Aorta (tissue), 5 donors: ENCODE measurements at regions not wholly inside any gene's neighbourhood (a gene's known extent, or its start where the extent isn't known, plus 50 kb on each side); places are given as distances from the start of the nearest gene placed in this dataset.

Experiments
- ATAC-seq: fragments of 200-7000 bp; cut with Tn5 transposase; one replicate; pipeline ENCODE4 v1.9.1; 2022; ENCODE audit warnings: moderate library complexity; ENCODE audit not compliant: low FRiP score
- DNase-seq, 2 donors: peaks; one replicate each; pipeline ENCODE4 v3.0.0-alpha.2; 2020
- H3K27ac ChIP-seq, 2 donors: one replicate each; pipeline ENCODE4 v1.5.1; 2013; ENCODE audit warnings: low read length in 2 of 2, mild to moderate bottlenecking in 2 of 2, moderate library complexity in 2 of 2, control low read depth in 1 of 2, inconsistent platforms in 1 of 2, low read depth in 1 of 2
- H3K27me3 ChIP-seq, 2 donors: one replicate each; pipeline ENCODE4 v1.6.1; 2013; ENCODE audit warnings: control low read depth in 1 of 2, low read length in 1 of 2, mild to moderate bottlenecking in 1 of 2, moderate library complexity in 1 of 2; ENCODE audit not compliant: insufficient read depth in 2 of 2, control insufficient read depth in 1 of 2
- H3K36me3 ChIP-seq, 2 donors: one replicate each; pipeline ENCODE4 v1.6.1; 2013; ENCODE audit warnings: control low read depth in 1 of 2, low read length in 1 of 2, mild to moderate bottlenecking in 1 of 2; ENCODE audit not compliant: insufficient read depth in 2 of 2, control insufficient read depth in 1 of 2
- H3K4me1 ChIP-seq, 2 donors: one replicate each; pipeline ENCODE4 v1.6.1; 2013; ENCODE audit warnings: low read length in 2 of 2, control low read depth in 1 of 2, mild to moderate bottlenecking in 1 of 2, moderate library complexity in 1 of 2; ENCODE audit not compliant: insufficient read depth in 2 of 2, control insufficient read depth in 1 of 2
- H3K4me3 ChIP-seq, 2 donors: one replicate each; pipeline ENCODE4 v1.5.1; 2013; ENCODE audit warnings: low read length in 2 of 2, control low read depth in 1 of 2, mild to moderate bottlenecking in 1 of 2
- H3K9me3 ChIP-seq: one replicate; pipeline ENCODE4 v1.6.1; 2013; ENCODE audit warnings: mild to moderate bottlenecking, low read length; ENCODE audit not compliant: control insufficient read depth
- WGBS, 2 donors: extraction: QIAGEN DNeasy Blood & Tissue Kit; methylation state at CpG; one replicate each; pipeline ENCODE4 v1.1.7; 2013; 5-methylcytosine and 5-hydroxymethylcytosine counted together
- intact Hi-C, 2 donors: fragments of 100-400 bp; cut with DNase I; formaldehyde crosslinking; loops; one replicate each; pipeline versions ENCODE4 v1.14.2 to v1.15.0; 2022
- donor health status: healthy with polysubstance abuse.
- donor health status: Bipolar disorder and iron deficiency.
- donor health status: DM: no; HTN: no; CAD: no.
- donor health status: DM: no; HTN: no; CAD: no.
- donor health status: DM: yes; HTN: yes; CAD: no.

DNA sequence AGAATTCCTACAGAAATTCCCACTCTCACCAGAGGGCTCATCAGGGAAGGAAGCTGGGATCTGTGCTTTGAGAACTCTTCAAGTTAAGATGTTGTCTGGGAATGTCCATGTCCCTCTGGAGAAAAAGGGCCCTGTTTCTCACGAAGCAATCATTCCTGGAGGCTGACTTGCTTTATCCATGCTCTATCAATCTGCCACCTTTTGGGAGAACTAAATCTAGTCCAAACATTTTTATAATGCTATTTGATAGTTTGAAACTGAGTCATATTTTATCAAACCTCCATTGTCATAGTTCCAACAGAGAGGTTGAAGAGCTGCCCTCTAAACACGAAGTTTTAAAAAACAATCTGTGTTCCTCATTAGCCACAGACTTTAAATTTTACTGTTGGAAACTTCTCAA is 219.2 kb downstream of the MTX2 start:
- H3K27ac ChIP-seq: no peak overlapping the region
- intact Hi-C loops: no loop called here

DNA sequence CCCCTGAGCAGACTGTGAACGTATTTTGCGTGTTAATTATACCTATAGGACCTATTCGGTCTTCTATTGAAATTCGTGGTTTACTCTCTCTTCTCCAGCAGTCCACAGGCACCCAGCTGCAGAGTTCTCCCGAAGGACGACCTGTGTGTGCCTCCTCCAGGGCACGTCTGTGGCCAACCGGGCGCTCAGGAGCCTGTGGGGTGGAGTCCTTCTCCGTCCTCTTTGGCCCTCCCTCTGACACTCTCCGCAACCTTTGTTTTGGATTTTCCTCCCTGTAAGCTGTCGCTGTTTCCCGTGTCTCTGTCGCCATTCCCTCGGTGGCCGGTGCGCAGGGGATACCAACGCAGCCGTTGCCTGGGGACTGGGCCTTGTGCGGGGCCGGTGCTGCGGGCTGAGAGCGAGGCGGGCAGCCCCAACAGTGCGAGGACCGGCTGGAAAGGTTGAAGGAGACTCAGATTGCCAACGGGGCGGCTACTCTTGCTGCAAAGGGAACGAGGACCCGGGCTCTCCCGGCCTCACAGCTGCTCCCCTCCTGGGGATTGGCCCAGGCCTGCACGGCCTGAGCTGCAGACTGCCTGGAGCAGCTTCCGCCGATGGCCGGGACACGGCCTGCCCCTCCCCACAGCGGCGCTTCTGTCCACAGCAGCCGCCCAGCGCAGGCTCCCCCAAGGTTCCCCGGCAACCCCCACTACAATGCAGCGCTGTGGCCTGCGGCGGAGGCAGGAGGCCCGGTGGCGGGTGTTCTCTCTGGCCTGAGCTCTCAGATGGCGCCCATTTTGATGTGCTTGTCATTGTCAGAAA is 221.0 kb downstream of the MTX2 start:
- ATAC-seq (peak; percentile 63), DNase-seq (peak; percentile 42 to 75)
- Histone ChIP-seq H3K36me3 (no peaks in the 10 kb centered on the region), H3K27ac (no peak overlapping the region), H3K4me1 (no peaks in the 10 kb centered on the region), H3K9me3 (peaks cover 2% of the 10 kb centered on the region), H3K27me3 (peaks cover 2 to 3% of the 10 kb centered on the region in 2 donors), H3K4me3 (no peak overlapping the region)
- intact Hi-C loops: no loop called here
- WGBS, 2 donors: 69 to 72% methylated on average over 47 of the region's 47 CpGs

More for the DNA sequence above, 219.2 kb downstream of the MTX2 start:
- Histone ChIP-seq H3K9me3 (peaks cover 2% of the 10 kb centered on the region), H3K4me1 (no peaks in the 10 kb centered on the region), H3K36me3 (no peaks in the 10 kb centered on the region), H3K27me3 (peaks cover 2 to 3% of the 10 kb centered on the region in 2 donors), H3K4me3 (no peak overlapping the region)
- ATAC-seq (no peak), DNase-seq (no peak)
- 27 to 38% methylated on average over 2 of the region's 2 CpGs for WGBS, 2 donors

DNA sequence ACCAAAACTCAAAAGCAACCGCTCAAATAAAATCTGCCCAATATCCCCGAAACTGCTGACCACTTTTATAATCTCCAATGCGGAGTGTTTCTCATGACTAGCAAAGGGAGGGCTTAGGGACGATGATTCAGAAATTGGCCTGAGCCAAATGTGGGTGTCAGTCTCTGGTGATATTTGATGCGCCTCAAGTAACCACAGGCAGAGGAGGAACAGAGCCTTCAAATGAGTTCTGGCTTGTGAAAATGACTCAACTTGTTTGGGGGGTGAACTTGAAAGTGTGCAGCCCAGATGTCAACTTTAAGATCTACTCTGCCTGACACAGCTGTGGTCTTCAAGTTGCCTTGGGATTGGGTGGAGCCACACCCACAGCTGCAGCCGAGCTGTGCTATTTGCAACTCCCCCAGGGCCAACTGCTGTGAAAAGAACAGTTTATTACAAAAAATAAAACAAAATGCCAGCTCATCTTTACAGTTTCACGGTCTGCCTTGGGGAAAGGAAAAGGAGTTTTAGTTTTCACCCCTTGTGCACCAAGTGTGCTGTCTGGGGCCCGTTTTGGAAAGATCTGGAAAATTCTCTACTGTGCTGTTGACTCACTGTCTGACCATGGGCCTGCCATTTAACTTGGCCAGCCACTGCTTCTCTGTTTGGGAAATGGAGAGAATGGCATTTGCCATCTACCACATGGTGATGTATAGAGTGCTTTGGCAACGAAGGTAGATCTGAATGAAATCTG is 222.1 kb downstream of the MTX2 start:
- no peak overlapping the region for H3K4me3 ChIP-seq
- no peaks in the 10 kb centered on the region for H3K4me1 ChIP-seq
- intact Hi-C loops: no loop called here
- peaks cover 2% of the 10 kb centered on the region for H3K9me3 ChIP-seq
- 80 to 85% methylated on average over 9 of the region's 9 CpGs for WGBS, 2 donors
- H3K27me3 ChIP-seq: peaks cover 0 to 2% of the 10 kb centered on the region in 2 donors
- H3K27ac ChIP-seq: no peak overlapping the region
- ATAC-seq: peak; percentile 65
- peak in 1 of 2 donors; percentile 55 for DNase-seq
- H3K36me3 ChIP-seq: no peaks in the 10 kb centered on the region

DNA sequence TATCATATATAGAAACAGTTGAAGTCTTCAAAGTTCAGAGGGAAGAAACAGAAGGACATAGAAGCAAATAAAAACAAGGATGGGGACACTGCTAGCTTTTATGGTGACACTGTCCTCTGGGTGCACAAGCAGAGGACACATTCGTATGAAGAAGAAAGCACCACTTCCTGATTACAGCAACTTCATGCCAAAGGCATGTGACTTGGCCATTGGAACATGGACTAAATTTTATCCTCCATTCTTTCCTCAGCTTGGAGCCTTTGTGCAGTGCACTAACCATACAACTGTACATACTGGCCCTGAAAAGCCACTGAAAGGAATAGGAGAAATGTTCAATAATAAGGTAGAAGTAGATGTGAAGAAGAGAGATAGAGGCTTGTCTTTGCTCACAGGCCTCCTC is 223.3 kb downstream of the MTX2 start:
- ATAC-seq: no peak
- Histone ChIP-seq H3K36me3 (no peaks in the 10 kb centered on the region), H3K4me1 (no peaks in the 10 kb centered on the region), H3K27me3 (peaks cover 0 to 2% of the 10 kb centered on the region in 2 donors), H3K4me3 (no peak overlapping the region), H3K27ac (no peak overlapping the region), H3K9me3 (peaks cover 2% of the 10 kb centered on the region)
- intact Hi-C loops: no loop called here
- DNase-seq: no peak
- 84 to 95% methylated on average over 1 of the region's 1 CpG for WGBS, 2 donors

DNA sequence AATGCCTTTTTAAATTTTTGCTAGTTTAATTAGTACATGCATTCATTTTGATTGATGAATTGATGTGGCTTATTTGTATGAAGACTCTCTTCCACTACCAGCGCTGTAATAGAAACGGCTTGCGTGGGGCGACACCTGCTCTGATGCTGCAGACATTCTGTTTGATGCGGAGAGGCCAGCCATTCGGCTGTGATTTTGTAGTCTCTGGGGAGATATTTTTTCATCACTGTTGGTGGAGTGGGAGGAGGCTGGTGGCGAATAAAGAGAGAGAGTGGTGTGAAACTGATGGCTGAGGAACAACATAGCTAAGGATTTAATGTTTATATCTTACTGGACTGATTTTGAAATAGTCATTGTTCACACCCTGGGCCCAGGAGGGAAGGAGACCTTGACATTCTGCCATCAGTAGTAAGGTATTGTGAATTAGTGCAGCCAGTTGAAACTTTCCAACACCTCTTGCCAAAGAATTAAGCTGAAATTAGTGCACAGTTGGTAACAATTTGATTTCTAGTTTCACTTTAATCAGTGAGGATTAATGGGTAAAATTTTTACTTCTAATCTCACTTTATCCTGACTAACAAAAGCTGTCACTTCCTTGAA is 224.1 kb downstream of the MTX2 start:
- 90 to 91% methylated on average over 7 of the region's 7 CpGs for WGBS, 2 donors
- no peak overlapping the region for H3K4me3 ChIP-seq
- no peaks in the 10 kb centered on the region for H3K36me3 ChIP-seq
- H3K4me1 ChIP-seq: no peaks in the 10 kb centered on the region
- H3K27me3 ChIP-seq: no peaks in the 10 kb centered on the region
- H3K9me3 ChIP-seq: no peaks in the 10 kb centered on the region
- no peak for ATAC-seq
- H3K27ac ChIP-seq: no peak overlapping the region
- intact Hi-C loops: no loop called here
- no peak for DNase-seq

DNA sequence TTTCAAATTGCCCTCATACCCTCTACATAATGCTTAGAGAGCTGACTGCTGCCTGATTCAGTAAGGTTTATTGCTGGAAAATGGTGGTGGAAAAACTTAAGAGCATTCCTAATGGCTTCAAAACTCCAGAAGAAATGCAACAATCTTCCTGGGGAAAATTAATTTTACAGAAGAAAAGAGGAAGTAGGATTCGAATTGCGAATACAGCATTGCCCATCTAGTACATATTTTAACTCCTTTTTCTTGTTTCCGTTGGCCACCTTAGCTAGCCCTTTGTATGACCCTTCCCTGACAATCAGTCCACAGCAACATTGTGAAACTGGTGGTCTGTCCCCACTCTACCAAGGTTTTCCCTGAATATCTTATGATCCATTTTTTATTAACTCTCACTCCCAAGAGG is 224.7 kb downstream of the MTX2 start:
- intact Hi-C loops: no loop called here
- no peak for DNase-seq
- no peaks in the 10 kb centered on the region for H3K4me1 ChIP-seq
- WGBS, 2 donors: 88 to 94% methylated on average over 3 of the region's 3 CpGs
- ATAC-seq: no peak
- H3K36me3 ChIP-seq: no peaks in the 10 kb centered on the region
- H3K4me3 ChIP-seq: no peak overlapping the region
- H3K27ac ChIP-seq: no peak overlapping the region
- H3K9me3 ChIP-seq: no peaks in the 10 kb centered on the region
- H3K27me3 ChIP-seq: no peaks in the 10 kb centered on the region

DNA sequence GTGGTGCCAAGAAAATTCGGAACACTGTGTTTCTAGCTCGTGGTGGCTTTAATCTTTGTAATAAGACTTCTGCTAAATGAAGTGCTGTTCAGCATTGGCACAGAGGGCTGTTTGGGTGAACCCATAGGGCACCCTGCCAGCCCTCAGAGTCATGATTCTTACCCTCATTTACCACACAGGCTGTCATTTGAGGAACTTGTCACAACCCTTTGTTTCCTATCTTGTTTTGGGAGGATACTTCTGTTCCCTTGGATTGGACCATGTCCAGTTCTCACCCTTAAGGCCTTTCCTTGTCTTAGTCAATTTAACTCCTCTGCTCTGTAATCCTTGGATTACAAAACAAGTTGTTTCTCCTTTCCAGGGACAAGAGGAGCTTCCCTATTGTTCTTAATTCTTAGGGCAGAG is 225.7 kb downstream of the MTX2 start:
- ATAC-seq (peak; percentile 40), DNase-seq (peak in 1 of 2 donors; percentile 84)
- Histone ChIP-seq H3K27me3 (no peaks in the 10 kb centered on the region), H3K4me1 (no peaks in the 10 kb centered on the region), H3K27ac (no peak overlapping the region), H3K4me3 (no peak overlapping the region), H3K36me3 (no peaks in the 10 kb centered on the region), H3K9me3 (no peaks in the 10 kb centered on the region)
- 7% methylated on average over 2 of the region's 2 CpGs for WGBS, 2 donors
- intact Hi-C loops: no loop called here

DNA sequence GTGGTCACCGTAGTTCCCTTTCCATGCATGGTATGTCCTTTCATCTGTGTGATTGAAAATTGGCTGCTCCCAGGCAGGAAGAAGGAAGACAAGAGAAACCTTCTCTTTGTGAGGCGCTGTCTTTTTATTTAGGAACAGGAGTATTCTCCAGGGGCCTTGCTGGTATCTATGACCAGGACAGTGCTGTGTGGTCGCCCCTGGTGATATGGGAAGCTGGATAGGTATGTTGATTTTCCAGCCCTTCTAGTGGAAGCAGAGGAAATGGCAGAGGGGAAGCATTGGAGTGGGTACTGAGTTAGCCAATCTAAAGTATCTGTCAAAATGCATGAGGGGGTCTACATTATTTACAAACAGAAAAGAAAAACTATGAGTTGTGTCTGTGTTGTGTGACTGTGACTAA is 226.6 kb downstream of the MTX2 start:
- Histone ChIP-seq H3K4me1 (peaks cover 0 to 3% of the 10 kb centered on the region in 2 donors), H3K9me3 (no peaks in the 10 kb centered on the region), H3K36me3 (no peaks in the 10 kb centered on the region), H3K27ac (no peak overlapping the region), H3K4me3 (no peak overlapping the region), H3K27me3 (no peaks in the 10 kb centered on the region)
- DNase-seq (no peak), ATAC-seq (no peak)
- WGBS, 2 donors: 95 to 96% methylated on average over 3 of the region's 3 CpGs
- intact Hi-C loops: no loop called here
